B cell (primary cell): ENCODE measurements at regions not wholly inside any gene's neighbourhood (a gene's known extent, or its start where the extent isn't known, plus 50 kb on each side); places are given as distances from the start of the nearest gene placed in this dataset. TPM values are rescaled to one million over a fixed set of nuclear protein-coding genes. Genes with fewer than 3 reads are reported as not detected.

Experiments
- ATAC-seq: fragments of 200-7000 bp; cut with Tn5 transposase; one replicate; pipeline ENCODE4 v1.10.0; 2021; ENCODE audit warnings: low read depth, mild to moderate bottlenecking, moderate number of reproducible peaks, moderate library complexity
- CTCF ChIA-PET: fragments of 350-600 bp; sonication (Branson Sonifier 250); formaldehyde crosslinking; loops from one replicate; lab custom pipeline; 2021; ENCODE audit warnings: antibody characterized with exemption, inconsistent platforms; lab: Charles Lee
- POLR2A ChIA-PET: fragments of 350-600 bp; sonication (Branson Sonifier 250); formaldehyde crosslinking; loops from one replicate; lab custom pipeline; 2021; ENCODE audit warnings: antibody characterized with exemption; lab: Charles Lee
- DNase-seq: peaks from one replicate; pipeline ENCODE4 v3.0.0; 2013
- H2AFZ ChIP-seq: 2 replicates; pipeline ENCODE4 v1.6.1; 2012; ENCODE audit warnings: mild to moderate bottlenecking, low read depth, low read length; ENCODE audit not compliant: insufficient read depth, poor library complexity, severe bottlenecking
- H3K27ac ChIP-seq, 2 donors: 1 replicate in 1 of 2; 2 replicates in 1 of 2; pipeline ENCODE4 v1.5.1; 2012 to 2013; ENCODE audit warnings: low read length in 2 of 2, mild to moderate bottlenecking in 2 of 2, moderate library complexity in 1 of 2
- H3K27me3 ChIP-seq, 4 experiments: fragments of 200-600 bp in 1 of 4; sonication (generic) in 1 of 4; replicated peaks in 1 of 4; 1 replicate in 2 of 4; 2 replicates in 2 of 4; pipeline versions ENCODE4 v1.6.1 to v1.7.0; 2013 to 2016; ENCODE audit warnings: low read length in 3 of 4, mild to moderate bottlenecking in 2 of 4, mixed read lengths in 1 of 4, moderate library complexity in 1 of 4; ENCODE audit not compliant: insufficient read depth in 4 of 4, control insufficient read depth in 3 of 4; ENCODE audit errors: control extremely low read depth in 1 of 4
- H3K36me3 ChIP-seq, 2 experiments: replicated peaks in 1 of 2; 1 replicate in 1 of 2; 2 replicates in 1 of 2; pipeline versions ENCODE4 v1.6.1 to v1.7.1; 2013; ENCODE audit warnings: low read length in 1 of 2; ENCODE audit not compliant: insufficient read depth in 2 of 2, control insufficient read depth in 1 of 2; ENCODE audit errors: control extremely low read depth in 1 of 2, extremely low read depth in 1 of 2
- H3K4me1 ChIP-seq, 2 donors: fragments of 200-600 bp in 1 of 2; sonication (generic) in 1 of 2; 1 replicate in 1 of 2; 2 replicates in 1 of 2; pipeline versions ENCODE4 v1.5.1 to v1.6.1; 2013 to 2017; ENCODE audit warnings: low read length in 2 of 2; ENCODE audit not compliant: control insufficient read depth in 2 of 2, insufficient read depth in 2 of 2
- H3K4me2 ChIP-seq: replicated peaks from 2 replicates; pipeline ENCODE3; 2012; ENCODE audit warnings: mild to moderate bottlenecking, low read depth, low read length; ENCODE audit not compliant: poor library complexity, severe bottlenecking
- H3K4me3 ChIP-seq, 5 experiments: fragments of 200-600 bp in 1 of 5; sonication (generic) in 1 of 5; 1 replicate in 3 of 5; 2 replicates in 2 of 5; pipeline versions ENCODE4 v1.5.1 to v1.7.0; 2011 to 2016; ENCODE audit warnings: low read length in 4 of 5, mild to moderate bottlenecking in 4 of 5, low read depth in 2 of 5, control low read depth in 1 of 5, moderate library complexity in 1 of 5; ENCODE audit not compliant: insufficient read depth in 1 of 5; ENCODE audit errors: control extremely low read depth in 1 of 5, extremely low read depth in 1 of 5
- H3K79me2 ChIP-seq: fragments of 200-600 bp; sonication (generic); one replicate; pipeline ENCODE4 v1.6.0; 2016; ENCODE audit warnings: low read length; ENCODE audit not compliant: control insufficient read depth, insufficient read depth
- H3K9ac ChIP-seq: fragments of 200-600 bp; sonication (generic); 2 replicates; pipeline ENCODE4 v1.6.1; 2017; ENCODE audit warnings: mild to moderate bottlenecking, low read length, moderate library complexity
- H3K9me3 ChIP-seq, 3 donors: one replicate each; pipeline versions ENCODE4 v1.6.1 to v1.7.1; 2013; ENCODE audit warnings: low read length in 2 of 3; ENCODE audit not compliant: control insufficient read depth in 2 of 3, insufficient read depth in 1 of 3; ENCODE audit errors: control extremely low read depth in 1 of 3
- H4K20me1 ChIP-seq: 2 replicates; pipeline ENCODE4 v1.6.0; 2012; ENCODE audit warnings: mild to moderate bottlenecking, low read length; ENCODE audit not compliant: insufficient read depth, control insufficient read depth, poor library complexity, severe bottlenecking
- H3K27ac Mint-ChIP-seq: one replicate; pipeline ENCODE4 v1.8.0; 2021; ENCODE audit warnings: mixed read lengths
- H3K27me3 Mint-ChIP-seq: one replicate; pipeline ENCODE4 v1.8.0; 2021; ENCODE audit warnings: mixed read lengths
- H3K4me1 Mint-ChIP-seq: one replicate; pipeline ENCODE4 v1.8.0; 2021; ENCODE audit warnings: mixed read lengths
- H3K4me3 Mint-ChIP-seq: one replicate; pipeline ENCODE4 v1.8.0; 2021; ENCODE audit warnings: mixed read lengths
- H3K9me3 Mint-ChIP-seq: one replicate; pipeline ENCODE4 v1.8.0; 2022; ENCODE audit warnings: mixed read lengths; ENCODE audit not compliant: insufficient read depth
- CTCF ChIP-seq: fragments of 200-600 bp; IDR thresholded peaks from one replicate; pipeline ENCODE4 v1.8.0; 2022; ENCODE audit warnings: antibody characterized with exemption, mild to moderate bottlenecking
- EZH2 ChIP-seq: IDR thresholded peaks from 2 replicates; pipeline ENCODE4 v1.6.1; 2012; ENCODE audit warnings: borderline replicate concordance, low read depth, mild to moderate bottlenecking, moderate library complexity, low read length; ENCODE audit not compliant: insufficient read depth, poor library complexity, severe bottlenecking
- WGBS: methylation state at CpG from one replicate; pipeline ENCODE4 v1.1.5; 2013; ENCODE audit warnings: missing lambda C conversion rate; ENCODE audit not compliant: insufficient coverage; 5-methylcytosine and 5-hydroxymethylcytosine counted together
- intact Hi-C: fragments of 100-400 bp; cut with micrococcal nuclease; formaldehyde crosslinking; loops from one replicate; pipeline ENCODE4 v1.10.0; 2022
- small RNA-seq: library from RNA; depleted of rRNA; stranded (forward); fragments of <200 nt; gene quantifications from one replicate; pipeline ENCODE3, GENCODE V24; 2012; ENCODE audit warnings: low replicate concordance, low read depth; ENCODE audit not compliant: insufficient read length

- Histone ChIP-seq H3K4me1 (no peaks in the 10 kb centered on the region), H3K4me3 (no peak overlapping the region), H3K79me2 (no peaks in the 10 kb centered on the region), H3K4me2 (no peak overlapping the region), H3K9me3 (no peaks in the 10 kb centered on the region), H4K20me1 (no peaks in the 10 kb centered on the region), H3K27me3 (no peaks in the 10 kb centered on the region), H2AFZ (no peak overlapping the region), H3K27ac (no peak overlapping the region), H3K9ac (no peak overlapping the region), H3K36me3 (no peaks in the 10 kb centered on the region)
- intact Hi-C loops: no loop called here
- Mint-ChIP-seq H3K4me1 (no peaks in the 10 kb centered on the region), H3K27me3 (no peaks in the 10 kb centered on the region), H3K9me3 (no peaks in the 10 kb centered on the region), H3K27ac (no peak overlapping the region), H3K4me3 (no peak overlapping the region)
- CTCF ChIA-PET: no interaction called here
- no peak for DNase-seq
- POLR2A ChIA-PET: no interaction called here
- WGBS: no CpG with 5 or more reads among the region's 1 CpG
- no peak for ATAC-seq
- TF ChIP-seq EZH2: no peak
- TF ChIP-seq CTCF: no peak
These were observed 52.2 kb upstream of the MAMLD1 start for GRCh38 chrX:150310881-150311280.

- WGBS: no CpG with 5 or more reads among the region's 3 CpGs
- ATAC-seq (no peak), DNase-seq (no peak)
- TF ChIP-seq CTCF (no peak), EZH2 (no peak)
- Histone ChIP-seq H3K79me2 (no peaks in the 10 kb centered on the region), H3K9me3 (no peaks in the 10 kb centered on the region), H4K20me1 (no peaks in the 10 kb centered on the region), H3K9ac (no peak overlapping the region), H3K4me2 (no peak overlapping the region), H3K36me3 (no peaks in the 10 kb centered on the region), H3K27ac (no peak overlapping the region), H3K4me1 (no peaks in the 10 kb centered on the region), H3K27me3 (no peaks in the 10 kb centered on the region), H3K4me3 (no peak overlapping the region), H2AFZ (no peak overlapping the region)
- ChIA-PET POLR2A (no interaction called here), CTCF (no interaction called here)
- Mint-ChIP-seq H3K4me3 (no peak overlapping the region), H3K9me3 (no peaks in the 10 kb centered on the region), H3K4me1 (no peaks in the 10 kb centered on the region), H3K27ac (no peak overlapping the region), H3K27me3 (no peaks in the 10 kb centered on the region)
- intact Hi-C loops: no loop called here
These were observed 50.2 kb upstream of the MAMLD1 start for GRCh38 chrX:150312931-150313330.

Small RNA genes in the stretch of these regions (small RNA-seq; reads per million reads assigned to genes)
- not detected for gene MIR2114
